ENCODE measurements at regions not wholly inside any gene's neighbourhood (a gene's known extent, or its start where the extent isn't known, plus 50 kb on each side); places are given as distances from the start of the nearest gene placed in this dataset.

DNA sequence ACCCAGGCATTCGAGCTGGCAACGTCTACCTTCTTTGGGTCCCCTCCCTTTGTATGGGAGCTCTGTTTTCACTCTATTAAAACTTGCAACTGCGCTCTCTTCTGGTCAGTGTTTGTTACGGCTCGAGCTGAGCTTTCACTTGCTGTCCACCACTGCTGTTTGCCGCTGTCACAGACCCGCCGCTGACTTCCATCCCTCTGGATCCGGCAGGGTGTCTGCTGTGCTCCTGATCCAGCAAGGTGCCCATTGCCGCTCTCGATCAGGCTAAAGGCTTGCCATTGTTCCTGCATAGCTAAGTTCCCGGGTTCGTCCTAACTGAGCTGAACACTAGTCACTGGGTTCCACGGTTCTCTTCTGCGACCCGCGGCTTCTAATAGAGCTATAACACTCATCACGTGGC, 183.5 kb upstream of the GALNTL6 start:
- DNase-seq, result no peak

DNA sequence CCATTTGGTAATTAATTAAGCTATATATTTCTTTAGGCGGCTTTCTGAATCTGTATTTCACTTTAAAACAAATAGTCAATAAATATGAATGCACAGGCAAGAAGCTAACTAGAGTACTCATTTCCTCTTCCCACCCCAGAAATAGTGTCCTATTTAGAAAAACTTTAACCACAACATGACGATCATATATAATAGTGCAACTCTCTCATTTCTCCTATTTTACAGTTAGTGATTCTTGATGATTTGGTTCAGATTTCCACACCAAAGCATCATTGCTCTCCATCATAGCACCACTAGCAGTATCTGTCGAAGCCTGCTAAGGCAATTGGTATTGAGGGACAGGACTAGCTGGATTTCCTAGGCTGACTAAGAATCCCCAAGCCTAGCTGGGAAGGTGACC, 184.0 kb upstream of the GALNTL6 start:
- DNase-seq, result no peak

- no peak for DNase-seq
These were observed 186.7 kb upstream of the GALNTL6 start for GRCh38 chr4:171626554-171626953.

DNA sequence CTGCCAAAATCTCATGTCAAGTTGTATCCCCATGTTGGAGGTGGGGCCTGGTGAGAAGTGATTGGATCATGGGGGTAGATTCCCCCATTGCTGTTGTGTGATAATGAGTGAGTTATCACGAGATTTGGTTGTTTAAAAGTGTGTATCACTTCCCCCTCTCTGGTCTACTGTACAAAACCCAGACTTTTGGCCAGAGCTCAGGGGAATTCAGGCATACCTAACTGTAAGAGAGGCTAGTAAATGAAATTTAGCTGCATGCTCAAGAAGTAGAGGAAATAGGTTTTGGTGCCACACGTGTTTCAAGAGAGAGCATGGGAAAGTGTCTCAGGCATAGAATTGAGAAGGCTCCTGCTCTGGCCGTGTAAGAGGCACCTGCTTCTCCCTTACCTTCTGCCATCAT, 190.5 kb upstream of the GALNTL6 start:
- no peak for DNase-seq

- no peak for DNase-seq
These were observed 191.6 kb upstream of the GALNTL6 start for GRCh38 chr4:171621646-171622045.

- no peak for DNase-seq
These were observed 200.3 kb upstream of the GALNTL6 start for GRCh38 chr4:171612907-171613306.

GRCh38 chr4:171602638-171603355, 210.4 kb upstream of the GALNTL6 start:
- DNase-seq, result no peak

- DNase-seq, result no peak
These were observed 212.1 kb upstream of the GALNTL6 start for GRCh38 chr4:171601091-171601490.

DNA sequence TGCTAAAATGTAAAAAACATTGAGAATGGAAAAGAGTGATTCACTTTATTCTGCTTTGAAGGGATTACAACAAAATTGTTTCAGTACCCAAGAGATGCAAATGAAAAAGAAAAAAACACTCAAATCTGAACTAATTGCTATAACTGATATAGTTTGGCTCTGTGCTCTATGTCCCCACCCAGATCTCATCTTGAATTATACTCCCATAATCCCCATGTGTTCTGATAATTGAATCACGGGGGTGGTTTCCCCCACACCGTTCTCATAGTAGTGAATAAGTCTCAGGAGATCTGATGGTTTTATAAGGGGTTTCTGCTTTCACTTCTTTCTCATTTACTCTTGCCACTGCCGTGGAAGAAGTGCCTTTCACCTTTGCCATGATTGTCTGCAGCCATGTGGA, 213.6 kb upstream of the GALNTL6 start:
- DNase-seq, result no peak

DNA sequence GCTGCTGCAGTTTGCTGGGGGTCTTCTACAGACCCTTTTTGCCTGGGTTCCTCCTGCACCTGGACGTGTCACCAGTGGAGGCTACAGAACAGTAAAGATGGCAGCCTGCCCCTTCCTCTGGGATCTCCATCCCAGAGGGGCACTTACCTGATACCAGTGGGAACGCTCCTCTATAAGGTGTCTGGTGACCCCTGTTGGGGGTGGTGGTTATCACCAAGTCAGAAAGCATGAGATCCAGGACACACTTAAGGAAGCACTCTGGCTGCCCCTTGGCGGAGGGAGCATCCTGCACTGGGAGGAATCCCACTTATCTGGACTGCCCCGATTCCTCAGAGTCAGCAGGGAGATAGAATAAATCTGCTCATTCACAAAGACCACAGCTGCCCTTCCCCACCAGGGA, 218.9 kb upstream of the GALNTL6 start:
- no peak for DNase-seq

GRCh38 chr4:171590716-171591115, 222.5 kb upstream of the GALNTL6 start:
- no peak for DNase-seq

DNA sequence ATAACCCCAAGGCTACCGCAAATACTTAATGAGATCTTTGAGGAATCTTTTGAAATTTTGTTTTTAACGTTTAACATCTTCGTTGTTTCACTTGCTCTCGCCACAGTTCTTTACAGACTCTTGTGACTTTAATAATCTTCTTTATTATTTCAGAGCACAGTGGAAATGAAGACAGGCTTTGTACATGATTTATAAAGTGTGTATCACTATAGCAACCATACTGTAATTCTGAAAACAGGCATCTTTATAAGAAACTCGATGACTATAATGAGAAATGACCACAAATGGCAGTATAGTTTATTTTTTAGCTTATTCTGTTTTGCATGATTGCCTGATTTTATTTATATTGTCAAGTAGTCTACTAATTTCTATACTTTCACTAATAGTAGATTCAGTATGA, 224.4 kb upstream of the GALNTL6 start:
- no peak for DNase-seq

DNA sequence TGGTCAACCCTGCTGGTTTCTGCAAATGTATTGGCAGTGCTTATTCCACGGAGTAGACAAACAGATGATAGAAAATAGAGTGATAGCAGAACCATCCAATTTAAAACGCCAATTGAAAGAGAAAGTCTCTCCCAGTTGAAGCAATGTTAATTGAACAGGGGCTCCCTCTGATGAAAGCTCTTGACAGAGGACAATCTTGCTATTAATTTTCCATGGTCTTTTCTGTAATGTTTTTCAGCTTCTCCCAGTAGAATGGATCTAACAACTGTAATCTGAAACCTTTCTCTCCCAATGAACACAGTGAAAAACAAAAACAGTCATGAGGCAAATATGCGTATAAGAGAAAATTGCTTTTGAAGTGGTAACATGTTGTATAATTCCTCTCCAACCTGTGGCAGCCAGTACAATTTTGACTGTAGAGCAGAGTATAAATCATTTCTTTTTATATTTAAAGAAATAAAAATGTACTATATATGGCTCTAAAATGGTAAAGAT, 225.1 kb upstream of the GALNTL6 start:
- DNase-seq, result no peak

- DNase-seq, result no peak
These were observed 229.4 kb upstream of the GALNTL6 start for GRCh38 chr4:171583790-171584189.

- DNase-seq, result no peak
These were observed 230.1 kb upstream of the GALNTL6 start for GRCh38 chr4:171582961-171583581.

DNA sequence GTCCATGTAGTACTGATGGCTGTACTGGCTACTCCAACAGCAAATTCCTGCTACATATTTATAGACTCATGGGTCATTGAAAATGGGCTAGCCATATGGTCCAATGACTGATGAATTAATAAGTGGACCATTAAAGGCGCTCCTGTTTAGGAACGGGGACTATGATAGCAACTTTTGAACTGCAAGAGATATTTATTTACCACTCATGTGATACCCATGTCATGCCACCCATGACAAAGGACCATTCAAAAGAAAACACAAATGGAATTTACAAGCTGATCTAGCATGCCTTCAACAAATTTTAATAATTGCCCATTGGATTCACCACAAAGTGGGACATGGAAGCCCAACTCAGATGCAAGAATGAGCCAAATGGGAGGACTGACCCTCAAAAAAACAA, 240.0 kb upstream of the GALNTL6 start:
- no peak for DNase-seq

- no peak for DNase-seq
These were observed 247.9 kb upstream of the GALNTL6 start for GRCh38 chr4:171565130-171565788.

- DNase-seq, result no peak
These were observed 251.8 kb upstream of the GALNTL6 start for GRCh38 chr4:171561419-171561818.

GRCh38 chr4:171553961-171554360, 259.2 kb upstream of the GALNTL6 start:
- no peak for DNase-seq

DNA sequence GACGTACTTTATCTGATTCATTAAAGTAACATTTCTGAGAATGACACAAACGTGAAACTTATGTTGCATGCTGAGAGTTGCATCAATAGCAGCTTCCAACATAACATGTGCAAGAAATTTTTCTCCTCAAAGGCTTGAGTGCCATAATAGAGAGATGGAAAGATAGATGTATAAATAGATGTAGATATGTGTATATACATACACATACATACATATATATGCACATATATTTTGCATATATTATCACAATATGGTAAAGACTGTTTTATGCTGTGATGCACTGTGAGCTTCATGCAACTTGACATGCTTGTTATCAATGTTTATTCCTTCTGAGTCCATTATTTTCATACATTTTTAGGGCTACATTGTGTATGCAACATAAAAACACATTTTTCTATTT, 270.6 kb upstream of the GALNTL6 start:
- no peak for DNase-seq

DNA sequence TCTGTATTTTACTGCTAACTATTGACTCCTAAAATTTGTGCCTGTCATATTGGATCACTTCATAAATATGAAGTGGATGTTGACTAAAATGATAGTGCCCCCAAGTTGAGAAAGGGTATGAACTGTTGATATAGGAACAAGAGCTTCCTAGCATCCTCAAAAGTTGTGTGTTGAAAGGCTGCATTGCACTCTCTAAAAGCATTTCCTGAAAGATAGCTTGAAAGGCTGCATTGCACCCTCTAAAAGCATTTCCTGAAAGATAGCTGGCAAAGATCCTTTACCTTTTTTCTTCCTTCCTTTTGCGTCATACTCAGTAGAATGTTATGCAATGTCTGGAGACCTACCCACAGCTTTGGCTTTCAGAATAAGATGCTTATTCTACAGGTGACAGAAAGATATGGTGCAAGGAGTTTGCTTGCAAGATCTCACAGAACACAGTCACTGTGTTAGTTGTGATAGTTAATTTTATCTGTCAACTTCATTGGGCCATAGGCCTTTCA, 274.6 kb upstream of the GALNTL6 start:
- no peak for DNase-seq

DNA sequence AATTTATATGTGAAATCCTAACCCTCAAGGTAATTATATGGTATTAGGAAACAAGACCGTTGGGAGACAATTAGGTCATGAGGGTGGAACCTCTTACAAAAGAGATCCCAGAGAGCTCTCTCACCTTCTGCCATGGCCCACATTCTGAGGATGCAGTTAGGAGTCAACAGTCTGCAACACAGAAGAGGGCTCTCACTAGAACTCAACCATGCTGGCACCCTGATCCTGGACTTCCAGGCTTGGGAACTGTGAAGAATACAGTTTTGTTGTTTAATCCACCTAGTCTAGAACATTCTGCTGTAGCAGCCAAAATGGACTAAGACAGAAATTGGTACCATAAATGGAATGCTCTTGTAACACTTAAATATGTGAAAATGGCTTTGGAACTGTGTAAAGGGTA, 278.8 kb upstream of the GALNTL6 start:
- no peak for DNase-seq

DNA sequence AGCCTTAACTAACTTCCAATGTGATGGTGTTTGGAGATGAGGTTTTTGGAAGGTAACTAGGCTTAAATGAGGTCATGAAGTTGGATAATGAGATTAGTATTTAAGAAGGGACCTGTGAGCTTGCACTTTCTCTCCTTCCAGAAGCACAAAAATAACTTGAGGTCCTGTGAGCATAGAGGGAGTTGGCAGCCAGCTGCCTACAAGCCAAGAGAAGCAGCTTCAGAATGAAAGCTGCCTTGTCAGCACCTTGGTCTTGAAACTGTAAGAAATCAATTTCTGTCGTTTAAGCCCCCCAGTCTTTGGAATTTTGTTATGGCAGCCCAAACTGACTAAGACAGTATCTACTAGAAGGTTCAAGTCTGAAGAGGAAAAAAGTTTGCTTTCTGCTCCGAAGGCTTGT, 280.2 kb upstream of the GALNTL6 start:
- DNase-seq, result no peak

DNA sequence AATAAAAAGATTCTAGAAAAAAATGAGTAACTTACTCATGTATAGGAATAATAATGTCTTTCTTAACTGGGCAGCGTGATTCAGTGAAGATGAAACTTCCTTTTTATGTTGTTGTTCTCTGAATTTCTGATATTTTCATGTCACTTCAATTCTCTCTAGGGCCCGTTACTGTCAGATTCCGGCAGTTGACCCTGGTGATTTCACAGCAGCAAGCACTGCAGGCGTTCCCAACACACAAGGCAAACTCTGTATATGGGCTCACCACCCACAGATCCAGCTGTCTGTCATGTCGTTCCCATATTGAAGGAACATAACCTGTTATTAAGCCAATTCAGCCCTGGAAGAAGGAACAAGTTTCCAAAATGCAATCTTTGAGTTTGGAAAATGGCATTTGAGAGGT, 288.3 kb upstream of the GALNTL6 start:
- no peak for DNase-seq
